GM23338 (cell line): ENCODE measurements at regions not wholly inside any gene's neighbourhood (a gene's known extent, or its start where the extent isn't known, plus 50 kb on each side); places are given as distances from the start of the nearest gene placed in this dataset.

ENCODE experiments used
- ATAC-seq: fragments of 200-7000 bp; cut with Tn5 transposase; 3 replicates; pipeline ENCODE4 v1.9.1; 2020
- DNase-seq: peaks from one replicate; pipeline ENCODE4 v3.0.0-alpha.2; 2015; ENCODE audit warnings: low spot score
- H2AFZ ChIP-seq: fragments of 200-600 bp; sonication (generic); 2 replicates; pipeline ENCODE4 v1.8.0; 2016; ENCODE audit warnings: antibody characterized with exemption, mild to moderate bottlenecking, moderate library complexity
- H3F3A ChIP-seq: fragments of 200-600 bp; sonication (generic); replicated peaks from 2 replicates; pipeline ENCODE4 v1.8.0; 2017; ENCODE audit warnings: antibody characterized with exemption, mixed run types, low read depth
- H3K27ac ChIP-seq: fragments of 200-600 bp; sonication (generic); 2 replicates; pipeline ENCODE4 v1.6.1; 2016; ENCODE audit warnings: low read depth
- H3K27me3 ChIP-seq: fragments of 200-600 bp; sonication (generic); 2 replicates; pipeline ENCODE4 v1.8.0; 2016; ENCODE audit warnings: mild to moderate bottlenecking, mixed run types, moderate library complexity; ENCODE audit not compliant: insufficient read depth
- H3K36me3 ChIP-seq: fragments of 200-600 bp; sonication (generic); 2 replicates; pipeline ENCODE4 v1.8.0; 2016; ENCODE audit warnings: mild to moderate bottlenecking; ENCODE audit not compliant: insufficient read depth
- H3K4me1 ChIP-seq: fragments of 200-600 bp; sonication (generic); 2 replicates; pipeline ENCODE4 v1.8.0; 2016; ENCODE audit warnings: mild to moderate bottlenecking, moderate library complexity; ENCODE audit not compliant: insufficient read depth
- H3K4me2 ChIP-seq: fragments of 200-600 bp; sonication (generic); 2 replicates; pipeline ENCODE4 v1.7.1; 2017; ENCODE audit warnings: mixed run types
- H3K4me3 ChIP-seq: fragments of 200-600 bp; sonication (generic); 2 replicates; pipeline ENCODE4 v1.6.1; 2016; ENCODE audit warnings: mixed run types
- H3K79me2 ChIP-seq: fragments of 200-600 bp; sonication (generic); replicated peaks from 2 replicates; pipeline ENCODE4 v1.8.0; 2017; ENCODE audit warnings: mild to moderate bottlenecking; ENCODE audit not compliant: insufficient read depth
- H3K9me2 ChIP-seq: fragments of 200-600 bp; sonication (generic); 2 replicates; pipeline ENCODE4 v1.8.0; 2017; ENCODE audit not compliant: insufficient read depth
- H4K20me1 ChIP-seq: fragments of 200-600 bp; sonication (generic); replicated peaks from 2 replicates; pipeline ENCODE4 v1.8.0; 2017; ENCODE audit warnings: mild to moderate bottlenecking; ENCODE audit not compliant: insufficient read depth
- H3K27ac Mint-ChIP-seq: 2 replicates; pipeline ENCODE4 v1.8.0; 2020; ENCODE audit warnings: inconsistent platforms, mild to moderate bottlenecking, moderate library complexity, mixed read lengths
- H3K27me3 Mint-ChIP-seq: 3 replicates; pipeline ENCODE4 v1.8.0; 2022; ENCODE audit warnings: low read depth, mild to moderate bottlenecking, moderate library complexity, mixed read lengths, inconsistent platforms; ENCODE audit not compliant: insufficient read depth, poor library complexity
- H3K36me3 Mint-ChIP-seq: 3 replicates; pipeline ENCODE4 v1.8.0; 2021; ENCODE audit warnings: low read depth, mild to moderate bottlenecking, inconsistent platforms, moderate library complexity, mixed read lengths
- H3K4me1 Mint-ChIP-seq: 3 replicates; pipeline ENCODE4 v1.8.0; 2020; ENCODE audit warnings: mild to moderate bottlenecking, inconsistent platforms, mixed read lengths
- H3K4me3 Mint-ChIP-seq: 3 replicates; pipeline ENCODE4 v1.8.0; 2021; ENCODE audit warnings: moderate library complexity, mild to moderate bottlenecking, inconsistent platforms, mixed read lengths
- H3K9me3 Mint-ChIP-seq: 3 replicates; pipeline ENCODE4 v1.8.0; 2020; ENCODE audit warnings: moderate library complexity, mild to moderate bottlenecking, inconsistent platforms, mixed read lengths
- CREB1 ChIP-seq: fragments of 250-450 bp; sonication (Bioruptor Pico); IDR thresholded peaks from 2 replicates; pipeline ENCODE4 v1.5.0; 2020; ENCODE audit warnings: low read depth, mild to moderate bottlenecking, moderate library complexity
- ETS1 ChIP-seq: IDR thresholded peaks from 2 replicates; pipeline ENCODE4 v1.6.1; 2016; ENCODE audit warnings: antibody characterized with exemption
- EZH2phosphoT487 ChIP-seq: fragments of 200-600 bp; sonication (generic); IDR thresholded peaks from one replicate; pipeline ENCODE4 v1.8.1; 2018; ENCODE audit warnings: antibody characterized with exemption; ENCODE audit not compliant: unreplicated experiment
- NANOG ChIP-seq: IDR thresholded peaks from 2 replicates; pipeline ENCODE4 v1.6.1; 2016; ENCODE audit warnings: antibody characterized with exemption, borderline replicate concordance
- ZNF331 ChIP-seq: fragments of 250-450 bp; sonication (Bioruptor Pico); IDR thresholded peaks from 2 replicates; pipeline ENCODE4 v1.5.0; 2020; ENCODE audit warnings: low read depth, mild to moderate bottlenecking, moderate library complexity
- ZNF462 ChIP-seq: fragments of 250-450 bp; sonication (Bioruptor Pico); IDR thresholded peaks from 2 replicates; pipeline ENCODE4 v1.5.0; 2020; ENCODE audit warnings: mild to moderate bottlenecking, moderate library complexity

DNA sequence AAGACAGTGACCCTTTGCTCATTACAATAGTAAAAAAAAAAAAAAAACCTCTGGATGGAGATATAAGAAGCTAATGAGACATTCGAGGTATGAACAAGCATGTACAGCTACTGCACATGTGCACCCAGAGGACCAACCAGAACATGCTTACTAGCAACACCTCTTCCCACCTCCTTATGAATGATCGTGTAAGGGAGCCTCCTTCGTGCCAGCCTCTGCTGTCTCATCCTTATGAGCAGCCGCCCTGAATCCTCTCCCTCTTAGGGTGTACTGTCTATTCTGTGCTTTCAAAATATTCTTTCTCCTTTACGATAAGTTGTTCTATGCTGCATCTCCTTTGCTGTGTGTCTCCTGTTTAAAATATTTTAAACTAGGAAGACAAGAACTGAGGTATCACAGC lies 91.4 kb upstream of the ACSL3 start (continued):
- TF ChIP-seq ETS1 (no peak), ZNF331 (CRISPR knock-in tag) (no peak), EZH2phosphoT487 (no peak), NANOG (no peak)

DNA sequence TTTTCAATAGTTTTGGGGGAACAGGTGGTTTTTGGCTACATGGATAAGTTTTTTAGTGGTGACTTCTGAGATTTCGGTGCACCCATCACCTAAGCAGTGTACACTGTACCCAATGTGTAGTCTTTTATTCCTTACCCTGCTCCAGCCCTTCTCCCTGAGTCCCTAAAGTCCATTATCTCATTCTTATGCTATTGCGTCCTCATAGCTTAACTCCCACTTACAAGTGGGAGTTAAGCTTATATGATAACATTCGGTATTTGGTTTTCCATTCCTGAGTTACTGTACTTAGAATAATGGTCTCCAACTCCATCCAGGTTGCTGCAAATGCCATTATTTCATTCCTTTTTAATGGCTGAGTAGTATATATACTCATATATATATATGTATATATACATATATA lies 90.9 kb upstream of the ACSL3 start:
- no peaks in the 10 kb centered on the region for H3K9me2 ChIP-seq
- H3K27me3 ChIP-seq = no peaks in the 10 kb centered on the region
- Mint-ChIP-seq H3K36me3 (no peaks in the 10 kb centered on the region), H3K9me3 (no peaks in the 10 kb centered on the region), H3K4me3 (no peak overlapping the region), H3K4me1 (peaks cover 2% of the 10 kb centered on the region; the same call in 2 of the 3 replicates), H3K27ac (no peak overlapping the region), H3K27me3 (peaks cover 1% of the 10 kb centered on the region)
- no peaks in the 10 kb centered on the region for H3K4me1 ChIP-seq
- no peaks in the 10 kb centered on the region for H3F3A ChIP-seq
- H3K4me2 ChIP-seq = no peak overlapping the region
- no peaks in the 10 kb centered on the region for H3K36me3 ChIP-seq
- H4K20me1 ChIP-seq = no peaks in the 10 kb centered on the region
- no peak overlapping the region for H2AFZ ChIP-seq
- no peak overlapping the region for H3K27ac ChIP-seq
- DNase-seq (no peak), ATAC-seq (no peak)
- TF ChIP-seq CREB1 (CRISPR knock-in tag) (no peak), ZNF462 (CRISPR knock-in tag) (no peak), NANOG (no peak)
- no peak overlapping the region for H3K4me3 ChIP-seq
- no peaks in the 10 kb centered on the region for H3K79me2 ChIP-seq
